ENCODE measurements at regions not wholly inside any gene's neighbourhood (a gene's known extent, or its start where the extent isn't known, plus 50 kb on each side); places are given as distances from the start of the nearest gene placed in this dataset.

GRCh38 chr12:60094436-60094835, 498.6 kb downstream of the SLC16A7 start:
- CTCF ChIA-PET (ENCODE audit: low intra/inter-chr PET ratio) = no interaction called here
- FAIRE-seq (no peak), ATAC-seq (no peak), DNase-seq (ENCODE audit: extremely low read depth in 1 of 4, low spot score in 3 of 4) (no peak)
- Histone ChIP-seq H4K20me1 (replicated peaks; ENCODE audit: control insufficient read depth, insufficient read depth, low read length) (no peaks in the 10 kb centered on the region), H3K9me1 (ENCODE audit: control insufficient read depth, insufficient read depth, low read length) (no peaks in the 10 kb centered on the region), H3K4me2 (ENCODE audit: insufficient read depth, low read length) (no peak overlapping the region), H3K9ac (ENCODE audit: insufficient read depth in 1 of 2, low read depth in 2 of 2, low read length in 2 of 2) (no peak overlapping the region), H3K4me1 (replicated peaks in 1 of 2; ENCODE audit: control insufficient read depth in 2 of 2, insufficient read depth in 2 of 2, low read length in 2 of 2) (no peaks in the 10 kb centered on the region), H2AFZ (ENCODE audit: low read depth, low read length) (no peak overlapping the region), H3K27ac (ENCODE audit: extremely low read depth, low read depth, low read length) (no peak overlapping the region), H3K4me3 (no peak overlapping the region), H3K27me3 (ENCODE audit: control insufficient read depth in 2 of 2, insufficient read depth in 2 of 2, low read length in 2 of 2) (no peaks in the 10 kb centered on the region), H3K79me2 (ENCODE audit: control insufficient read depth, insufficient read depth, low read length) (no peaks in the 10 kb centered on the region), H3K36me3 (ENCODE audit: control insufficient read depth, insufficient read depth, low read length) (no peaks in the 10 kb centered on the region), H3K9me3 (replicated peaks; ENCODE audit: control insufficient read depth, insufficient read depth, low read depth, low read length) (no peaks in the 10 kb centered on the region; the same call in 1 of the 2 replicates)
- intact Hi-C loops (cut with micrococcal nuclease) = no loop called here
- TF ChIP-seq ZNF79 (CRISPR knock-in tag; IDR thresholded peaks at IDR 0.05; ENCODE audit: low read depth) (no peak), KLF13 (tag; IDR thresholded peaks at IDR 0.05; ENCODE audit: borderline replicate concordance, low read depth) (no peak), GATAD2A (IDR thresholded peaks at IDR 0.05) (no peak)
- TF ChIP-seq, protein P1, sequence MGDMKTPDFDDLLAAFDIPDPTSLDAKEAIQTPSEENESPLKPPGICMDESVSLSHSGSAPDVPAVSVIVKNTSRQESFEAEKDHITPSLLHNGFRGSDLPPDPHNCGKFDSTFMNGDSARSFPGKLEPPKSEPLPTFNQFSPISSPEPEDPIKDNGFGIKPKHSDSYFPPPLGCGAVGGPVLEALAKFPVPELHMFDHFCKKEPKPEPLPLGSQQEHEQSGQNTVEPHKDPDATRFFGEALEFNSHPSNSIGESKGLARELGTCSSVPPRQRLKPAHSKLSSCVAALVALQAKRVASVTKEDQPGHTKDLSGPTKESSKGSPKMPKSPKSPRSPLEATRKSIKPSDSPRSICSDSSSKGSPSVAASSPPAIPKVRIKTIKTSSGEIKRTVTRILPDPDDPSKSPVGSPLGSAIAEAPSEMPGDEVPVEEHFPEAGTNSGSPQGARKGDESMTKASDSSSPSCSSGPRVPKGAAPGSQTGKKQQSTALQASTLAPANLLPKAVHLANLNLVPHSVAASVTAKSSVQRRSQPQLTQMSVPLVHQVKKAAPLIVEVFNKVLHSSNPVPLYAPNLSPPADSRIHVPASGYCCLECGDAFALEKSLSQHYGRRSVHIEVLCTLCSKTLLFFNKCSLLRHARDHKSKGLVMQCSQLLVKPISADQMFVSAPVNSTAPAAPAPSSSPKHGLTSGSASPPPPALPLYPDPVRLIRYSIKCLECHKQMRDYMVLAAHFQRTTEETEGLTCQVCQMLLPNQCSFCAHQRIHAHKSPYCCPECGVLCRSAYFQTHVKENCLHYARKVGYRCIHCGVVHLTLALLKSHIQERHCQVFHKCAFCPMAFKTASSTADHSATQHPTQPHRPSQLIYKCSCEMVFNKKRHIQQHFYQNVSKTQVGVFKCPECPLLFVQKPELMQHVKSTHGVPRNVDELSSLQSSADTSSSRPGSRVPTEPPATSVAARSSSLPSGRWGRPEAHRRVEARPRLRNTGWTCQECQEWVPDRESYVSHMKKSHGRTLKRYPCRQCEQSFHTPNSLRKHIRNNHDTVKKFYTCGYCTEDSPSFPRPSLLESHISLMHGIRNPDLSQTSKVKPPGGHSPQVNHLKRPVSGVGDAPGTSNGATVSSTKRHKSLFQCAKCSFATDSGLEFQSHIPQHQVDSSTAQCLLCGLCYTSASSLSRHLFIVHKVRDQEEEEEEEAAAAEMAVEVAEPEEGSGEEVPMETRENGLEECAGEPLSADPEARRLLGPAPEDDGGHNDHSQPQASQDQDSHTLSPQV (IDR thresholded peaks at IDR 0.05) = no peak
- WGBS (ENCODE audit: insufficient coverage, low coverage, missing lambda C conversion rate) = 0% methylated on average over 1 of the region's 1 CpG
- POLR2A ChIA-PET = no interaction called here
- in situ Hi-C loops (cut with MboI) = no loop called here
- no TSS peak for BruUV-seq (replicated peaks)

Data from K562 (cell line).